ENCODE measurements at regions not wholly inside any gene's neighbourhood (a gene's known extent, or its start where the extent isn't known, plus 50 kb on each side); places are given as distances from the start of the nearest gene placed in this dataset.

GRCh38 chr17:70254735-70255460 is 85.6 kb downstream of the KCNJ2 start:
- TF ChIP-seq POU2F2 (IDR thresholded peaks at IDR 0.05; ENCODE audit: low read depth, low read length) (no peak), POLR2AphosphoS5 (IDR thresholded peaks at IDR 0.05; ENCODE audit: low read depth, low read length) (no peak), PAX5 (IDR thresholded peaks at IDR 0.05; ENCODE audit: insufficient read depth, low read length, severe bottlenecking) (no peak), TAF1 (IDR thresholded peaks at IDR 0.05; ENCODE audit: low read depth, low read length) (no peak), POLR2A (IDR thresholded peaks at IDR 0.05; ENCODE audit: low read depth, low read length) (no peak), SPI1 (IDR thresholded peaks at IDR 0.05; ENCODE audit: low read depth, low read length) (no peak)
- FAIRE-seq (no peak), DNase-seq (ENCODE audit: insufficient read length, low spot score) (no peak)

DNA sequence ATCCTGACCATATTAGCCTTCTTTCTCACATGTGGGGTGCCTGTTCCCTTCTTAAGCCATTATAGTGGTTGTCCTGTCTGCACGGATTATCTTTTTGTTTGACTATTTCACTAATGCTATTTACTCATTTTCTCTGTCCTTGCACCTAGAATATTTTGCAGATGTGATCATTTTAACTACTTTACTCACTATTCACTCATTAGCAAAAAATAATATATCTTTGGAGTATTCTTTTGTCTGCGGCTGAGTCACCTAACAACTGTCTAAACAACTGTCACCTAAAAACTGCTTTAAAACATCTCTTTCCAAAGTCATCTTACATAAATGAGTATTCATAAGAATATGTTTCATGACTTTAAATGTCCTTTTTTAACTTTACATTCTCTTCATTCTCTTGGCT is 87.4 kb downstream of the KCNJ2 start:
- FAIRE-seq, result no peak
- TF ChIP-seq POU2F2 (IDR thresholded peaks at IDR 0.05; ENCODE audit: low read depth, low read length) (no peak), SPI1 (IDR thresholded peaks at IDR 0.05; ENCODE audit: low read depth, low read length) (no peak), TAF1 (IDR thresholded peaks at IDR 0.05; ENCODE audit: low read depth, low read length) (no peak), POLR2AphosphoS5 (IDR thresholded peaks at IDR 0.05; ENCODE audit: low read depth, low read length) (no peak)
- no peak for DNase-seq (ENCODE audit: insufficient read length, low spot score)

GRCh38 chr17:70258465-70258864 is 89.1 kb downstream of the KCNJ2 start:
- no peak for FAIRE-seq
- DNase-seq (ENCODE audit: insufficient read length, low spot score), result no peak
- TF ChIP-seq POLR2A (IDR thresholded peaks at IDR 0.05; ENCODE audit: low read depth, low read length), result no peak
- no peak for TF ChIP-seq POLR2AphosphoS5 (IDR thresholded peaks at IDR 0.05; ENCODE audit: low read depth, low read length)
- no peak for TF ChIP-seq PAX5 (IDR thresholded peaks at IDR 0.05; ENCODE audit: insufficient read depth, low read length, severe bottlenecking)
- TF ChIP-seq SPI1 (IDR thresholded peaks at IDR 0.05; ENCODE audit: low read depth, low read length), result no peak
- TF ChIP-seq TAF1 (IDR thresholded peaks at IDR 0.05; ENCODE audit: low read depth, low read length), result no peak
- no peak for TF ChIP-seq POU2F2 (IDR thresholded peaks at IDR 0.05; ENCODE audit: low read depth, low read length)

DNA sequence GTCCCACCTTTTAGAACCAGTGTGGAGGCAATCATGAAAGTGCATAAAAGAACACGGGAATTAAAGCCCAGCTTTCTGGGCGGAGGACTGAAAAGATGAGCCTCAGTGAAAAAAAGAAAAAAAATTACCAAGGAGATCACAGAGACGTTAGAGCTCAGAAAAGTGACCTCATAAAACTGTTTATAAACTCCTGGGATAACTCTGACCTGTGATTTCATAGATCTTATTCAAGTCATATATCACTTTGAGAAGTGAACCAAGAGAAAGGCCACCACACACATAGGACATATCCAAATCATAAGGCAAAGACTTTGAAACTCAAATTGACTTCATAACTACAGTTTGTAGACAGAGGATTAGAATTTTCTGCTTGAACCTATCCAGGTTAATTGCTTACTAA is 90.1 kb downstream of the KCNJ2 start:
- DNase-seq (ENCODE audit: insufficient read length, low spot score), result no peak
- no peak for FAIRE-seq
- TF ChIP-seq POLR2AphosphoS5 (IDR thresholded peaks at IDR 0.05; ENCODE audit: low read depth, low read length) (no peak), PAX5 (IDR thresholded peaks at IDR 0.05; ENCODE audit: insufficient read depth, low read length, severe bottlenecking) (no peak), SPI1 (IDR thresholded peaks at IDR 0.05; ENCODE audit: low read depth, low read length) (no peak), POLR2A (IDR thresholded peaks at IDR 0.05; ENCODE audit: low read depth, low read length) (no peak), POU2F2 (IDR thresholded peaks at IDR 0.05; ENCODE audit: low read depth, low read length) (no peak), TAF1 (IDR thresholded peaks at IDR 0.05; ENCODE audit: low read depth, low read length) (no peak)

DNA sequence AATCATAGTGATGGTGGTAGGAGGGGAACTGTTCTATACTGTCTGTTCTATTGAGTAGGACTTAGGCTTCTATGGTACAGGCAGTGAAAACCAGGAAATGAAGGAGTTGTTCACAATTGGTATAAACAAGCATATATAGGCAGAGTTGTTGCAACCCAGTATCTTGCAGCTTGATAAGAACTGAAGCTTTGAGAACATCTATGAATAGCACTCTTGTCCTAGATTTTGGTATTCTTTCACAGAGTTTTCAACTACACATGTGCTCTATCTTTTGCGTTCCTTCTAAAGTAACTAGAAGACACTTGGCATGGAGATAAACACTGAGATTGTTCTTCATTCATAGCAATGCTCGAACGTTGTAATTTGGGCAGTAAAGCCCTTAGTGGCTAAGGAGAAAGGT is 91.8 kb downstream of the KCNJ2 start:
- no peak for FAIRE-seq
- no peak for TF ChIP-seq POLR2AphosphoS5 (IDR thresholded peaks at IDR 0.05; ENCODE audit: low read depth, low read length)
- DNase-seq (ENCODE audit: insufficient read length, low spot score), result no peak

GRCh38 chr17:70265471-70265870 is 96.1 kb downstream of the KCNJ2 start:
- TF ChIP-seq POU2F2 (IDR thresholded peaks at IDR 0.05; ENCODE audit: low read depth, low read length) (no peak), TAF1 (IDR thresholded peaks at IDR 0.05; ENCODE audit: low read depth, low read length) (no peak), POLR2A (IDR thresholded peaks at IDR 0.05; ENCODE audit: low read depth, low read length) (no peak), PAX5 (IDR thresholded peaks at IDR 0.05; ENCODE audit: insufficient read depth, low read length, severe bottlenecking) (no peak), POLR2AphosphoS5 (IDR thresholded peaks at IDR 0.05; ENCODE audit: low read depth, low read length) (no peak), SPI1 (IDR thresholded peaks at IDR 0.05; ENCODE audit: low read depth, low read length) (no peak)
- no peak for FAIRE-seq

GRCh38 chr17:70266394-70266793 is 97.1 kb downstream of the KCNJ2 start:
- no peak for FAIRE-seq
- TF ChIP-seq POLR2A (IDR thresholded peaks at IDR 0.05; ENCODE audit: low read depth, low read length) (no peak), PAX5 (IDR thresholded peaks at IDR 0.05; ENCODE audit: insufficient read depth, low read length, severe bottlenecking) (no peak), TAF1 (IDR thresholded peaks at IDR 0.05; ENCODE audit: low read depth, low read length) (no peak), POU2F2 (IDR thresholded peaks at IDR 0.05; ENCODE audit: low read depth, low read length) (no peak), SPI1 (IDR thresholded peaks at IDR 0.05; ENCODE audit: low read depth, low read length) (no peak)
- DNase-seq (ENCODE audit: insufficient read length, low spot score), result no peak

More at GRCh38 chr17:70265471-70265870, 96.1 kb downstream of the KCNJ2 start:
- DNase-seq (ENCODE audit: insufficient read length, low spot score), result no peak

GRCh38 chr17:70268383-70268782 is 99.1 kb downstream of the KCNJ2 start:
- DNase-seq (ENCODE audit: insufficient read length, low spot score) (no peak), FAIRE-seq (no peak)
- TF ChIP-seq TAF1 (IDR thresholded peaks at IDR 0.05; ENCODE audit: low read depth, low read length) (no peak), POLR2AphosphoS5 (IDR thresholded peaks at IDR 0.05; ENCODE audit: low read depth, low read length) (no peak), SPI1 (IDR thresholded peaks at IDR 0.05; ENCODE audit: low read depth, low read length) (no peak), PAX5 (IDR thresholded peaks at IDR 0.05; ENCODE audit: insufficient read depth, low read length, severe bottlenecking) (no peak)

DNA sequence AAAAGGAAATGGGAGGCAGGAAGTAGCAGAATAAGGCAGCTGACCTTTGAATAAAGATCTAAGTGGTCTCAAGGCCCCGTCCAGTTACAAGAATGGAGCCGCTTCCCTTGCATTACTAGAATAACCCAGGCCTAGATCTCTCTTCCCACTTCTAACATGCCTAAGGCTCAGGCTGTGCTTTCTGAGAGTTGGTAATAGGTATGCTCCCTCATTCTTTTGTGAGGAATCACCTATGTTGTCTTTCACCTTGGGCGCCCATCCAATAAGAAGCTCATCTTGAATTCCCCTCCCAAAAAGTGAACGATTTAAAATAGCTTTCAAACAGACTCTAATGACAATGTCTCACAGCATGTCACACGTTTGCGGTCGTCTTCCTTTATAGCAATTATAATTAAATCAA is 101.2 kb downstream of the KCNJ2 start:
- TF ChIP-seq SPI1 (IDR thresholded peaks at IDR 0.05; ENCODE audit: low read depth, low read length) (no peak), POLR2A (IDR thresholded peaks at IDR 0.05; ENCODE audit: low read depth, low read length) (no peak), TAF1 (IDR thresholded peaks at IDR 0.05; ENCODE audit: low read depth, low read length) (no peak), PAX5 (IDR thresholded peaks at IDR 0.05; ENCODE audit: insufficient read depth, low read length, severe bottlenecking) (no peak), POU2F2 (IDR thresholded peaks at IDR 0.05; ENCODE audit: low read depth, low read length) (no peak), POLR2AphosphoS5 (IDR thresholded peaks at IDR 0.05; ENCODE audit: low read depth, low read length) (no peak)
- DNase-seq (ENCODE audit: insufficient read length, low spot score) (no peak), FAIRE-seq (no peak)

GRCh38 chr17:70271200-70271599 is 101.9 kb downstream of the KCNJ2 start:
- TF ChIP-seq TAF1 (IDR thresholded peaks at IDR 0.05; ENCODE audit: low read depth, low read length), result no peak
- DNase-seq (ENCODE audit: insufficient read length, low spot score), result no peak
- FAIRE-seq, result no peak
